22Rv1 (cell line): ENCODE measurements at regions not wholly inside any gene's neighbourhood (a gene's known extent, or its start where the extent isn't known, plus 50 kb on each side); places are given as distances from the start of the nearest gene placed in this dataset.

Experiments used
- ZFX ChIP-seq: fragments of 450-650 bp; IDR thresholded peaks from 2 replicates; pipeline ENCODE4 v1.6.1; 2017; ENCODE audit warnings: antibody characterized with exemption, borderline replicate concordance
- TF ChIP-seq, protein P1 (sequence below): fragments of 450-650 bp; IDR thresholded peaks from 2 replicates; pipeline ENCODE4 v1.5.1; 2017; ENCODE audit warnings: mild to moderate bottlenecking

DNA sequence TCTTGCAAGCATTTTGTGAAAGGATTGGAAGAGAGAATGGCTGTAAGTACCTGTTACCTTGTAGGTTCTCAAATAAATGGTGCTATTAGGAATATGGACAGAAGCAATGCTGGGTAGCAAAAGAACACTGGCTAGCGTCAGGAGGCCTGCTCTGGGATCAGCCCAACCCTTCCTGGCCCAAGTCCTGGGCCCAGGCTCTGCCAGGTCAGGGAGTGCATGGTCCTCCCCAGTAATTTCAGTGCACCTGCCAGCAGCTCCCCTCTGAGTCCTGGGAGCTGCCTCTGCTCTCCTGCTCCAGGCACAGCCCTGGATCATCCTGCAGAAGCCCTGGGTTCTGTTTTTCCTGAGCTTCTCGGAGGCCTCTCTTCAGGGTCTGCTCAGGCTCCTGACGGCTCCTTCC lies 89.5 kb upstream of the ARAP3 start:
- TF ChIP-seq, protein P1, sequence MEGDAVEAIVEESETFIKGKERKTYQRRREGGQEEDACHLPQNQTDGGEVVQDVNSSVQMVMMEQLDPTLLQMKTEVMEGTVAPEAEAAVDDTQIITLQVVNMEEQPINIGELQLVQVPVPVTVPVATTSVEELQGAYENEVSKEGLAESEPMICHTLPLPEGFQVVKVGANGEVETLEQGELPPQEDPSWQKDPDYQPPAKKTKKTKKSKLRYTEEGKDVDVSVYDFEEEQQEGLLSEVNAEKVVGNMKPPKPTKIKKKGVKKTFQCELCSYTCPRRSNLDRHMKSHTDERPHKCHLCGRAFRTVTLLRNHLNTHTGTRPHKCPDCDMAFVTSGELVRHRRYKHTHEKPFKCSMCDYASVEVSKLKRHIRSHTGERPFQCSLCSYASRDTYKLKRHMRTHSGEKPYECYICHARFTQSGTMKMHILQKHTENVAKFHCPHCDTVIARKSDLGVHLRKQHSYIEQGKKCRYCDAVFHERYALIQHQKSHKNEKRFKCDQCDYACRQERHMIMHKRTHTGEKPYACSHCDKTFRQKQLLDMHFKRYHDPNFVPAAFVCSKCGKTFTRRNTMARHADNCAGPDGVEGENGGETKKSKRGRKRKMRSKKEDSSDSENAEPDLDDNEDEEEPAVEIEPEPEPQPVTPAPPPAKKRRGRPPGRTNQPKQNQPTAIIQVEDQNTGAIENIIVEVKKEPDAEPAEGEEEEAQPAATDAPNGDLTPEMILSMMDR: no peak
- TF ChIP-seq ZFX: no peak
